ENCODE measurements at regions not wholly inside any gene's neighbourhood (a gene's known extent, or its start where the extent isn't known, plus 50 kb on each side); places are given as distances from the start of the nearest gene placed in this dataset.
"Not testable (repeated sequence)": the region's sequence is repeated elsewhere in the genome, so short reads cannot be mapped to it uniquely, and the experiment has no call there.

GRCh38 chr1:73674945-73675561 is 522.9 kb downstream of the LRRIQ3 start:
- no peak overlapping the region for H3K27ac ChIP-seq (ENCODE audit: insufficient read depth, low read depth, low read length, poor library complexity, severe bottlenecking)
- no peaks in the 10 kb centered on the region for H3K36me3 ChIP-seq (ENCODE audit: control insufficient read depth, insufficient read depth, low read length)
- peaks cover 7% of the 10 kb centered on the region for H3K4me1 ChIP-seq (ENCODE audit: control insufficient read depth, insufficient read depth, low read length)
- WGBS, 2 experiments = 50 to 61% methylated on average over 2 of the region's 2 CpGs
- H3K9me3 ChIP-seq (ENCODE audit: control insufficient read depth, low read length) = no peaks in the 10 kb centered on the region
- H3K27me3 ChIP-seq (ENCODE audit: control insufficient read depth, insufficient read depth, low read length, poor library complexity, severe bottlenecking) = no peaks in the 10 kb centered on the region
- no peak overlapping the region for H3K4me3 ChIP-seq (ENCODE audit: insufficient read depth, low read depth, low read length)

- Histone ChIP-seq H3K4me3 (ENCODE audit: insufficient read depth, low read depth, low read length) (no peak overlapping the region), H3K4me1 (ENCODE audit: control insufficient read depth, insufficient read depth, low read length) (peaks cover 7% of the 10 kb centered on the region), H3K9me3 (ENCODE audit: control insufficient read depth, low read length) (no peaks in the 10 kb centered on the region), H3K36me3 (ENCODE audit: control insufficient read depth, insufficient read depth, low read length) (no peaks in the 10 kb centered on the region), H3K27ac (ENCODE audit: insufficient read depth, low read depth, low read length, poor library complexity, severe bottlenecking) (no peak overlapping the region), H3K27me3 (ENCODE audit: control insufficient read depth, insufficient read depth, low read length, poor library complexity, severe bottlenecking) (no peaks in the 10 kb centered on the region)
- 100% methylated on average over 1 of the region's 1 CpG for WGBS, 2 experiments
These were observed 524.0 kb downstream of the LRRIQ3 start for GRCh38 chr1:73673971-73674370.

GRCh38 chr1:73671530-73671929 is 526.4 kb downstream of the LRRIQ3 start:
- H3K27ac ChIP-seq (ENCODE audit: insufficient read depth, low read depth, low read length, poor library complexity, severe bottlenecking) = no peak overlapping the region
- H3K4me3 ChIP-seq (ENCODE audit: insufficient read depth, low read depth, low read length) = no peak overlapping the region
- no peaks in the 10 kb centered on the region for H3K27me3 ChIP-seq (ENCODE audit: control insufficient read depth, insufficient read depth, low read length, poor library complexity, severe bottlenecking)
- H3K4me1 ChIP-seq (ENCODE audit: control insufficient read depth, insufficient read depth, low read length) = peaks cover 7% of the 10 kb centered on the region
- no peaks in the 10 kb centered on the region for H3K36me3 ChIP-seq (ENCODE audit: control insufficient read depth, insufficient read depth, low read length)
- no CpG with 5 or more reads among the region's 1 CpG for WGBS, 2 experiments
- H3K9me3 ChIP-seq (ENCODE audit: control insufficient read depth, low read length) = peaks cover 2% of the 10 kb centered on the region

GRCh38 chr1:73667959-73668358 is 530.0 kb downstream of the LRRIQ3 start:
- WGBS, 2 experiments = 91 to 94% methylated on average over 4 of the region's 4 CpGs
- H3K9me3 ChIP-seq (ENCODE audit: control insufficient read depth, low read length); H3K27me3 ChIP-seq (ENCODE audit: control insufficient read depth, insufficient read depth, low read length, poor library complexity, severe bottlenecking); H3K4me1 ChIP-seq (ENCODE audit: control insufficient read depth, insufficient read depth, low read length); H3K4me3 ChIP-seq (ENCODE audit: insufficient read depth, low read depth, low read length); H3K36me3 ChIP-seq (ENCODE audit: control insufficient read depth, insufficient read depth, low read length); H3K27ac ChIP-seq (ENCODE audit: insufficient read depth, low read depth, low read length, poor library complexity, severe bottlenecking): not testable (repeated sequence)

- Histone ChIP-seq H3K9me3 (ENCODE audit: control insufficient read depth, low read length) (no peaks in the 10 kb centered on the region), H3K27me3 (ENCODE audit: control insufficient read depth, insufficient read depth, low read length, poor library complexity, severe bottlenecking) (no peaks in the 10 kb centered on the region), H3K27ac (ENCODE audit: insufficient read depth, low read depth, low read length, poor library complexity, severe bottlenecking) (no peak overlapping the region), H3K4me1 (ENCODE audit: control insufficient read depth, insufficient read depth, low read length) (no peaks in the 10 kb centered on the region), H3K4me3 (ENCODE audit: insufficient read depth, low read depth, low read length) (no peak overlapping the region), H3K36me3 (ENCODE audit: control insufficient read depth, insufficient read depth, low read length) (no peaks in the 10 kb centered on the region)
- WGBS, 2 experiments = 82 to 91% methylated on average over 2 of the region's 2 CpGs
These were observed 535.5 kb downstream of the LRRIQ3 start for GRCh38 chr1:73662526-73662925.

GRCh38 chr1:73659136-73659535 is 538.8 kb downstream of the LRRIQ3 start:
- Histone ChIP-seq H3K27ac (ENCODE audit: insufficient read depth, low read depth, low read length, poor library complexity, severe bottlenecking) (no peak overlapping the region), H3K36me3 (ENCODE audit: control insufficient read depth, insufficient read depth, low read length) (no peaks in the 10 kb centered on the region), H3K9me3 (ENCODE audit: control insufficient read depth, low read length) (no peaks in the 10 kb centered on the region), H3K4me1 (ENCODE audit: control insufficient read depth, insufficient read depth, low read length) (no peaks in the 10 kb centered on the region), H3K27me3 (ENCODE audit: control insufficient read depth, insufficient read depth, low read length, poor library complexity, severe bottlenecking) (no peaks in the 10 kb centered on the region), H3K4me3 (ENCODE audit: insufficient read depth, low read depth, low read length) (no peak overlapping the region)
- 100% methylated on average over 2 of the region's 2 CpGs; no CpG with 5 or more reads in 1 of the 2 experiments for WGBS, 2 experiments

- H3K4me1 ChIP-seq (ENCODE audit: control insufficient read depth, insufficient read depth, low read length) = no peaks in the 10 kb centered on the region
- H3K4me3 ChIP-seq (ENCODE audit: insufficient read depth, low read depth, low read length) = no peak overlapping the region
- H3K27ac ChIP-seq (ENCODE audit: insufficient read depth, low read depth, low read length, poor library complexity, severe bottlenecking) = no peak overlapping the region
- H3K9me3 ChIP-seq (ENCODE audit: control insufficient read depth, low read length) = no peaks in the 10 kb centered on the region
- H3K36me3 ChIP-seq (ENCODE audit: control insufficient read depth, insufficient read depth, low read length) = no peaks in the 10 kb centered on the region
- no peaks in the 10 kb centered on the region for H3K27me3 ChIP-seq (ENCODE audit: control insufficient read depth, insufficient read depth, low read length, poor library complexity, severe bottlenecking)
These were observed 543.3 kb downstream of the LRRIQ3 start for GRCh38 chr1:73654714-73655113.

- Histone ChIP-seq H3K4me1 (ENCODE audit: control insufficient read depth, insufficient read depth, low read length) (no peaks in the 10 kb centered on the region), H3K4me3 (ENCODE audit: insufficient read depth, low read depth, low read length) (no peak overlapping the region), H3K36me3 (ENCODE audit: control insufficient read depth, insufficient read depth, low read length) (no peaks in the 10 kb centered on the region), H3K27ac (ENCODE audit: insufficient read depth, low read depth, low read length, poor library complexity, severe bottlenecking) (no peak overlapping the region), H3K9me3 (ENCODE audit: control insufficient read depth, low read length) (no peaks in the 10 kb centered on the region), H3K27me3 (ENCODE audit: control insufficient read depth, insufficient read depth, low read length, poor library complexity, severe bottlenecking) (no peaks in the 10 kb centered on the region)
These were observed 553.8 kb downstream of the LRRIQ3 start for GRCh38 chr1:73644198-73644597.

- Histone ChIP-seq H3K4me3 (ENCODE audit: insufficient read depth, low read depth, low read length) (no peak overlapping the region), H3K27ac (ENCODE audit: insufficient read depth, low read depth, low read length, poor library complexity, severe bottlenecking) (no peak overlapping the region), H3K36me3 (ENCODE audit: control insufficient read depth, insufficient read depth, low read length) (no peaks in the 10 kb centered on the region), H3K4me1 (ENCODE audit: control insufficient read depth, insufficient read depth, low read length) (no peaks in the 10 kb centered on the region), H3K9me3 (ENCODE audit: control insufficient read depth, low read length) (no peaks in the 10 kb centered on the region), H3K27me3 (ENCODE audit: control insufficient read depth, insufficient read depth, low read length, poor library complexity, severe bottlenecking) (no peaks in the 10 kb centered on the region)
- 95 to 100% methylated on average over 1 to 5 of the region's 5 CpGs for WGBS, 2 experiments
These were observed 558.5 kb downstream of the LRRIQ3 start for GRCh38 chr1:73639494-73639893.

- Histone ChIP-seq H3K4me3 (ENCODE audit: insufficient read depth, low read depth, low read length) (no peak overlapping the region), H3K27me3 (ENCODE audit: control insufficient read depth, insufficient read depth, low read length, poor library complexity, severe bottlenecking) (no peaks in the 10 kb centered on the region), H3K4me1 (ENCODE audit: control insufficient read depth, insufficient read depth, low read length) (no peaks in the 10 kb centered on the region), H3K9me3 (ENCODE audit: control insufficient read depth, low read length) (no peaks in the 10 kb centered on the region), H3K36me3 (ENCODE audit: control insufficient read depth, insufficient read depth, low read length) (no peaks in the 10 kb centered on the region), H3K27ac (ENCODE audit: insufficient read depth, low read depth, low read length, poor library complexity, severe bottlenecking) (no peak overlapping the region)
- WGBS, 2 experiments = 86 to 92% methylated on average over 2 of the region's 2 CpGs
These were observed 560.7 kb downstream of the LRRIQ3 start for GRCh38 chr1:73637264-73637663.

GRCh38 chr1:73635021-73635420 is 563.0 kb downstream of the LRRIQ3 start:
- H3K27ac ChIP-seq (ENCODE audit: insufficient read depth, low read depth, low read length, poor library complexity, severe bottlenecking) = no peak overlapping the region
- no peaks in the 10 kb centered on the region for H3K36me3 ChIP-seq (ENCODE audit: control insufficient read depth, insufficient read depth, low read length)
- H3K4me3 ChIP-seq (ENCODE audit: insufficient read depth, low read depth, low read length) = no peak overlapping the region
- no peaks in the 10 kb centered on the region for H3K4me1 ChIP-seq (ENCODE audit: control insufficient read depth, insufficient read depth, low read length)
- H3K27me3 ChIP-seq (ENCODE audit: control insufficient read depth, insufficient read depth, low read length, poor library complexity, severe bottlenecking) = no peaks in the 10 kb centered on the region
- no peaks in the 10 kb centered on the region for H3K9me3 ChIP-seq (ENCODE audit: control insufficient read depth, low read length)
- whole genome bisulfite sequencing, 2 experiments = 81 to 84% methylated on average over 3 of the region's 3 CpGs

All from ectodermal cell (in vitro differentiated cells).